ENCODE measurements at regions not wholly inside any gene's neighbourhood (a gene's known extent, or its start where the extent isn't known, plus 50 kb on each side); places are given as distances from the start of the nearest gene placed in this dataset.
"Not testable (repeated sequence)": the region's sequence is repeated elsewhere in the genome, so short reads cannot be mapped to it uniquely, and the experiment has no call there.

DNA sequence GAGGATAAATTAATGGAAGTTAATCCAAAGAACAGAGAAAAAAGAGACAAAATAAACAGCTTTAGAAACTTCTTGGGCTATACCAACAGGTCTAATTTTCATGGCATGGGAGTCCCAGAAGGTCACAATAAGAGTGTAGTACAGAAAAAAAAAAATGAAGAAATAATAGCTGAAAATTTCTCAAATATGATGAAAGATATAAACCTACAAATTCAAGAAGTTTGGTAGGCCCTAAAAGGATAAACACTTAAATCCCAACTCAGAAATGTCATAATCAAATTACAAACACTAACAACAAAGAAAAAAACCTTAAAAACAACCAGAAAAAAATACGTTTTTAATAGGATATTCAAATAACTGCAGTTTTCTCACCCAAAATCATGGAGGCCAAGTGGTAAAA lies 229.3 kb upstream of the ZEB2 start:
- H3K36me3 ChIP-seq: no peaks in the 10 kb centered on the region
- H3K4me3 ChIP-seq: no peak overlapping the region
- 85% methylated on average over 1 of the region's 1 CpG for WGBS
- H3K9me3 ChIP-seq: peaks cover 21% of the 10 kb centered on the region
- no peaks in the 10 kb centered on the region for H3K27me3 ChIP-seq
- no peaks in the 10 kb centered on the region for H3K4me1 ChIP-seq
- no peak overlapping the region for H3K27ac ChIP-seq
- DNase-seq (ENCODE audit: low spot score in 2 of 2): no peak
- TF ChIP-seq POLR2AphosphoS5 (IDR thresholded peaks at IDR 0.05): no peak
- no peak for TF ChIP-seq POLR2A (IDR thresholded peaks at IDR 0.05)
- no peak for TF ChIP-seq CTCF (IDR thresholded peaks at IDR 0.05)

DNA sequence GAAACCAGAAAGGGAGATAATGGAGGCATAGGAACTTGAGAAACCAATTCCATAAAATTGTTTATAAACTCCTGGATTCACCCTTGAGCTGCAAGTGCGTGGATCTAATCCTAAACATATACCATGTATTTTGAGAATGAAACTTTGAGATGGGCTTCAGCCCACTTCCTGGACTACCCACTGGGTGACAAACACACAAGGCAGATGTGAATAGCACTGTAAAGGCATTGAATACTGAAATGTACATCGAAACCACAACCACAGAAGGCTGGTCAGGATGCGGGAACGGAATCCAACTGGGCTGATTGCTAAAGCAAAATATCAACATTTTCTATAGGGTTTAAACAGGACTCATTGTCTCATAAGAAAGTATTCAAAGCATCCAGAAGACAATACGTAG lies 228.5 kb upstream of the ZEB2 start:
- peaks cover 21% of the 10 kb centered on the region for H3K9me3 ChIP-seq
- H3K4me3 ChIP-seq: no peak overlapping the region
- H3K27ac ChIP-seq: no peak overlapping the region
- no peak for DNase-seq (ENCODE audit: low spot score in 2 of 2)
- 88% methylated on average over 5 of the region's 5 CpGs for whole genome bisulfite sequencing
- no peaks in the 10 kb centered on the region for H3K36me3 ChIP-seq
- H3K4me1 ChIP-seq: no peaks in the 10 kb centered on the region
- TF ChIP-seq POLR2A (IDR thresholded peaks at IDR 0.05): no peak
- H3K27me3 ChIP-seq: no peaks in the 10 kb centered on the region

DNA sequence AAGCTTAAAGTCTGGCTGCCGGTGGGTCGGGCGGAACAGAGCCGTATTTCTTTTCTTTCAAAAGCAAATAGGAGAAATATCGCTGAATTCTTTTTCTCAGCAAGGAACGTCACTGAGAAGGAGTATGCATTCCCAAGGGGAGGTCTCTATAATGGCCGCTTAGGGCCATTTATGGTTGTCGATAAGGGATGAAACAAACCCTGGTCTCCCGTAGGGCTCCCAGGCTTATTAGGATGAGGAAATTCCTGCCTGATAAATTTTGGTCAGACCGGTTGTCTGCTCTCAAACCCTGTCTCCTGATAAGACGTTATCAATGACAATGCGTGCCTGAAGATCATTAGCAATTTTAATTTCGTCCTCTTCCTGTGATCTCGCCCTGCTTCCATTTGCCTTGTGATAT lies 227.7 kb upstream of the ZEB2 start:
- no peaks in the 10 kb centered on the region for H3K36me3 ChIP-seq
- no peak for DNase-seq (ENCODE audit: low spot score in 2 of 2)
- H3K9me3 ChIP-seq: peaks cover 21% of the 10 kb centered on the region
- no peak overlapping the region for H3K4me3 ChIP-seq
- no peaks in the 10 kb centered on the region for H3K4me1 ChIP-seq
- no peak overlapping the region for H3K27ac ChIP-seq
- WGBS: 91% methylated on average over 14 of the region's 14 CpGs
- TF ChIP-seq EP300 (IDR thresholded peaks at IDR 0.05) (no peak), POLR2A (IDR thresholded peaks at IDR 0.05) (no peak), CTCF (IDR thresholded peaks at IDR 0.05) (no peak), POLR2AphosphoS5 (IDR thresholded peaks at IDR 0.05) (no peak)
- no peaks in the 10 kb centered on the region for H3K27me3 ChIP-seq

GRCh38 chr2:144745424-144745823 lies 225.5 kb upstream of the ZEB2 start:
- H3K4me1 ChIP-seq: no peaks in the 10 kb centered on the region
- H3K27ac ChIP-seq: no peak overlapping the region
- TF ChIP-seq EP300 (IDR thresholded peaks at IDR 0.05): no peak
- TF ChIP-seq POLR2A (IDR thresholded peaks at IDR 0.05): no peak
- TF ChIP-seq CTCF (IDR thresholded peaks at IDR 0.05): no peak
- TF ChIP-seq POLR2AphosphoS5 (IDR thresholded peaks at IDR 0.05): no peak
- DNase-seq (ENCODE audit: low spot score in 2 of 2): no peak
- WGBS: 93% methylated on average over 6 of the region's 6 CpGs
- H3K27me3 ChIP-seq: no peaks in the 10 kb centered on the region
- no peak overlapping the region for H3K4me3 ChIP-seq
- H3K36me3 ChIP-seq: no peaks in the 10 kb centered on the region
- peaks cover 21% of the 10 kb centered on the region for H3K9me3 ChIP-seq

- DNase-seq (ENCODE audit: low spot score in 2 of 2): no peak
- no peaks in the 10 kb centered on the region for H3K4me1 ChIP-seq
- TF ChIP-seq EP300 (IDR thresholded peaks at IDR 0.05): no peak
- no peak for TF ChIP-seq POLR2AphosphoS5 (IDR thresholded peaks at IDR 0.05)
- no peak for TF ChIP-seq CTCF (IDR thresholded peaks at IDR 0.05)
- no peak for TF ChIP-seq POLR2A (IDR thresholded peaks at IDR 0.05)
- H3K4me3 ChIP-seq: no peak overlapping the region
- no peaks in the 10 kb centered on the region for H3K27me3 ChIP-seq
- H3K27ac ChIP-seq: no peak overlapping the region
- no peaks in the 10 kb centered on the region for H3K36me3 ChIP-seq
- no peaks in the 10 kb centered on the region for H3K9me3 ChIP-seq
Observed at GRCh38 chr2:144738749-144739148, 218.8 kb upstream of the ZEB2 start.

DNA sequence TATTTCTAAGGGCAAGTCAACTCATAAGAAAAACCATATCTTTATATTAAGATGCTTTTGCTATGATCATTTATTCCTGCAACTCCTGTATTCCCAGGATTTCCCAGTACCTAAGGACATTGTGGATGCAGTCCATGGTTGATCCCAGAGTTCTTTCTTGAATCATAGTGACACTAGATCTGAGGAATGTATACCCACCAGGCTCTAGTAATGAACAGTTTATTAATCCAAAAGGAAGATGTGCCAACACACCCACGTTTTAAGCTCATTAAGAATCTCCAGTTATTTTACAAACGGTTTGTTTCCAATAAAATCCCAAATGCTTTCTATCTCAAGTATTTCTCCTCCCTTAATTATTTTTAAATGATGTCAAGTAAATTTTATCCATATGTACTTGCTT lies 210.8 kb upstream of the ZEB2 start:
- 26% methylated on average over 2 of the region's 2 CpGs for WGBS
- no peak for DNase-seq (ENCODE audit: low spot score in 2 of 2)
- Histone ChIP-seq H3K27ac (no peak overlapping the region), H3K4me1 (no peaks in the 10 kb centered on the region), H3K36me3 (no peaks in the 10 kb centered on the region), H3K9me3 (no peaks in the 10 kb centered on the region), H3K4me3 (no peak overlapping the region), H3K27me3 (no peaks in the 10 kb centered on the region)
- TF ChIP-seq POLR2AphosphoS5 (IDR thresholded peaks at IDR 0.05): no peak
- no peak for TF ChIP-seq EP300 (IDR thresholded peaks at IDR 0.05)
- no peak for TF ChIP-seq POLR2A (IDR thresholded peaks at IDR 0.05)
- TF ChIP-seq CTCF (IDR thresholded peaks at IDR 0.05): no peak

DNA sequence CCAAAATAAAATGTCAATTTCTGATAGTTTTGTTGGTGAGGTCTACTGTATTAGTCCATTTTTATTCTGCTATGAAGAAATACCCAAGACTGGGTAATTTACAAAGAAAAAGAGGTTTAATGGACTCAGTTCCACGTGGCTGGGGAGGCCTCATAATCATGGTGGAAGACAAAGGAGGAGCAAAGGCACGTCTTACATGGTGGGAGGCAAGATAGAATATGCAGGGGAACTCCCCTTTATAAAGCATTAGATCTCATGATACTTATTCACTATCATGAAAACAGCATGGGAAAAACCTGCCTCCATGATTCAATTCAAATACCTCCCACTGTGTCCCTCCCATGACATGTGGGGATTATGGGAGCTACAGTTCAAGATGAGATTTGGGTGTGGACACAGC lies 204.5 kb upstream of the ZEB2 start:
- H3K4me1 ChIP-seq; DNase-seq (ENCODE audit: low spot score in 2 of 2); H3K9me3 ChIP-seq; H3K27me3 ChIP-seq; H3K36me3 ChIP-seq; H3K4me3 ChIP-seq; H3K27ac ChIP-seq: not testable (repeated sequence)
- 79% methylated on average over 2 of the region's 2 CpGs for WGBS

All from suprapubic skin (tissue), 4 donors.